HPDE6-E6E7 (cell line): ENCODE measurements at regions not wholly inside any gene's neighbourhood (a gene's known extent, or its start where the extent isn't known, plus 50 kb on each side); places are given as distances from the start of the nearest gene placed in this dataset.

ENCODE experiments used
- DNase-seq: peaks from one replicate; pipeline ENCODE4 v3.0.0; 2011; ENCODE audit warnings: missing footprints; ENCODE audit errors: extremely low spot score

- DNase-seq, result no peak
Measured at GRCh38 chr15:87245592-87245991, 1010.9 kb downstream of the NTRK3 start.

DNA sequence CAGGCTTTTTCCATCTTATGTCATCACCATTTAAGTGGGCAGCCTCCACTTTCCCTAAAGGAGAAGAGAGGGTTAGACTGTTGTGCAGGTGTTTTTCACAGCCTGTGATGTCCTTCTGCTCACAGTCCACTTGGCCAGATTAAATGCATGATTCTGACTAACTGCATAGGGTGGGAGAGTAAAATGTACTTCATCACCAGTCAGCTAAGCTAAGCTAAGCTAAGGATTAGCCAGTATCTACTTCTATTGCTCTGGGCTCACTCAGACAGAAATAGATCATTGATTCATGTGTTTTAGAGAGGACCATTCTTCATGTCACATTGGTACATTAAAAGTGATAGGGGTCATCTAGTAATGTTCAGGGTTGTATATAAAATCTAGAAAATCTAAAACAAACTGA is 1013.1 kb downstream of the NTRK3 start:
- DNase-seq, result no peak

- no peak for DNase-seq
Measured at GRCh38 chr15:87239582-87240230, 1016.8 kb downstream of the NTRK3 start.

GRCh38 chr15:87238451-87239068 is 1018.0 kb downstream of the NTRK3 start:
- DNase-seq, result no peak

DNA sequence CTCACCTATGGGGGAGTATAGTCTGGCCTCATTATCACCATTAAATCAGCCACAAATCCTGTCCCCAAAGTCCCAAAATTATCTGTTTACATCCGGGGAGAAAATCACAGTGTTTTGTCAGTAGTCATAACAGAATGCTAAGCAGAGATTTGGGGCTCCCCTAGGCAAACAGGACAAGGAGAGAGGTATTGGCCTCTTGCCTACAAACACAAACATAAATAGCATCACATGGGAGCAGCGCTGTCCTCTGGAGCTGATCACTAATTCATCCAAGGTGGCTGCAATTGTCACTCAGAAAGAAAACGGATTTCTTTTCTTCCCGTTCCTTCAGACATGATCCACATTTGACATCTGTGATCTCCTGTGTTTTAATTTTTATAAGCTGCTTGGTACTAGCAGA is 1028.1 kb downstream of the NTRK3 start:
- no peak for DNase-seq

GRCh38 chr15:87227846-87228245 is 1028.7 kb downstream of the NTRK3 start:
- no peak for DNase-seq

GRCh38 chr15:87225436-87225835 is 1031.1 kb downstream of the NTRK3 start:
- no peak for DNase-seq

GRCh38 chr15:87224404-87224803 is 1032.1 kb downstream of the NTRK3 start:
- DNase-seq, result no peak

DNA sequence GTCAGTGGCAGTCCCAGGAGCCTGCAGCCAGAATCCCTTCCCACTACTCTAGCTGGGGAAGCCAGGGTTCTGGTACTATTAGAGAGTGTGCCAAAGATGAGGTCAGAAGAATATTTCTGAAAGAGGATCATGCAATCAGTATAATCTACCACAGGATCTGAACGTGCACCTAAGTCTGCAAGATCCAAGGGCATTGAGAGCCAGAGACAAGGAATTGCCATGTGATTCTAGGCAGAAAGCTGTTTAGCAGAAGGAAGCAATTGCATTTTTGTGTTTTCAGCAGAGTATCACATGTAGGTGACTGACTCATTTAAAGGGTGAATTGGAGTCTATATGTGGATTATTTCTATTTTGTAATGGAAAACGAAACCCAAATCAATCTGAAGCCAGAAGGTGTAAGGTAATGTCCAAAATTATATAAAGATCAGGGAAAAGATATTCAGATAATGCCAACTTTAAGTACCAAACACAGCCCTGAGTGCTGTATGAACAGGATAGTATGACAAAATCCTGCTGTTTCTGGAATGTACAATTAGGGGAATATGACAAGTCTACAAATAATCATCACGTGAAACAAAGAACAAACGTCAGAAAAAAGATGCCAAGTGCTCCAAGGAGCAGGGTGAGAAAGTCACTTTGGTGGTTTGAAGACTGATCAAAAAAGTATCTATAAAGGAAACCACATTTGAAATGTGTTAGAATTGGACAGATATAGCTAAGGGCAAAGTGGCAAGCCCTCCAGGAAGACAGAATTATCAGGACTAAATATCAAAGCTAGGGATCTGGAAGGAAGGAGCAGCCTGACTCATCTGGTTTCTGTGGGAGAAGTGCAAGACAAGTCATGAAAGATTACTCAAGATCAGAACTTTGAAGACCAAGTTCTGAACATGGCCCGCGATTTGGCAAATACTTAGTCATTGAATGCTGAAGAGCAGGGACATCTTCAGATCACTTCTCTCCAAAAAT is 1036.6 kb downstream of the NTRK3 start:
- peak; percentile 21 for DNase-seq

- no peak for DNase-seq
Measured at GRCh38 chr15:87215100-87215499, 1041.4 kb downstream of the NTRK3 start.

DNA sequence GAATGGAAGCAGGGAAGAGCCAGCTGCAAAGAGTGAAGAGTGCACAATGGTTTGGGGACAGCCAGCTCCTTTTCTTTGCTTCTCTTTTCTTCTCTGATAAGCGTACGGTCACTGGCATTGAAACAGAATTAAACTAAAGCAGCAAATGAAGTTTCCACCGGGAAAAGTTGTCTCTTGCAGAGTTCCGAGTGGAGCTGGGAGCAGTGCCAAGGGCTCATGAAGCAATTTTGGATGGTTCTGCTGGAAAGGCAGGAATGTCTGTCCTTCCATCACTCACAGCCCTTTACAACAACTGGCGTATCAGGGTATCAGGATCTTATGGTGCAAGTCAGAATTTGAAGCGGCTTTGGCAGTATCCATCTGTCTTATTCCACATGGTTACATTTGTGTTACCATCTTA is 1042.9 kb downstream of the NTRK3 start:
- no peak for DNase-seq

DNA sequence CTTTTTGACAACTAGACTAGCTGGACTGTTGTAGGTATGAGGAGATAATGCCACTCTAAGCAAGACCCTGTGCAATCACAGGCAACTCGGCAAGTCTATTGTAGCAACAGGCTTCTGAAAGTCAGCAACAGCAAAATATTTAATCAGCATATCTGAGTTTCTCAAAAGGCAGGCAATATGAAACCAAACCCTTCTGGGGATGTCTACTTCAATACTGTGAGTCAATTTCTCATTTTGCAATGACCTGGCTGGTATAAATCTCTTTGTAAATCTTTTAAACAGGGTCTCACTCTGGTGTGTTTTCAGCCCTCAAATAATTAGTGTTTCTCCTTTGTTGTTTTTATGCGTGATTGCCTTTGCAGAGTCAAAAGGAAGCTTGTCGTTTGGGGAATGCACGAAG is 1044.5 kb downstream of the NTRK3 start:
- DNase-seq, result no peak

GRCh38 chr15:87211547-87211946 is 1045.0 kb downstream of the NTRK3 start:
- DNase-seq, result no peak

DNA sequence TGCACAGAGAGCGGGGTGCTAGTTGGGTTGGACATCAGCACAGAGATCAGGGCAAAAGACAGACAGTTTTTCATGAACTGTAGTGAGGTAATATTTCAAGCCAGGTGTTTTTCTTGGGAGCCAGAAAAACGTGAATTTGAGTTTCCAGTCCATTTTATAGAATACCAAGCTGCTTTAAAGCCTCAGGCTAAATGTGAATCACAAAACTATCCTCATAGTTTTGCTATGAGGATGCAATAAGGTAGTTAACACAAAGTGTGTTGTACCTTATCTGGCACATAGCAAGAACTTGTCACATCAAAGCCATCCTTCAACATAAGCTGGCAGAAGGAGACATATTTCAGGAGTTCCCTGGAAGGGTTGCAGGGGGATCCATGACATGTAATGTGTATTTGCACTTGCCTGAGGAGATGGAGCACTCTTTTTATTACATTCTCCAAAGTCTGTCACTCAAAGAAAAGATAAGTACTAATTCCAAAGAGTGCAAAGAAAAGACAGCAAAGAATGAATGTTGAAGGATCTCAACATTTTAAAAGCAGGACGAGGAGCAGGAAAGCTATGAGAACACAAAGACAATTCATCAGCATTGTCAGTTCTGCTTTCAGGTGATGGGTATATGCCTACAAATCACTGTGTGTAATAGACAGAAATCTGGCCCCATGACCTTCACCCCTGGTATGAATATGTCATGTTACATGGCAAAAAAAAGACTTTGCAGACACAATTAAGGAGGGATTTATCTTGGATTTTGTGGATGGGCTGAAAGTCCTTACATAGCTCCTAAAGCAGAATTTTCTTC is 1046.4 kb downstream of the NTRK3 start:
- no peak for DNase-seq

DNA sequence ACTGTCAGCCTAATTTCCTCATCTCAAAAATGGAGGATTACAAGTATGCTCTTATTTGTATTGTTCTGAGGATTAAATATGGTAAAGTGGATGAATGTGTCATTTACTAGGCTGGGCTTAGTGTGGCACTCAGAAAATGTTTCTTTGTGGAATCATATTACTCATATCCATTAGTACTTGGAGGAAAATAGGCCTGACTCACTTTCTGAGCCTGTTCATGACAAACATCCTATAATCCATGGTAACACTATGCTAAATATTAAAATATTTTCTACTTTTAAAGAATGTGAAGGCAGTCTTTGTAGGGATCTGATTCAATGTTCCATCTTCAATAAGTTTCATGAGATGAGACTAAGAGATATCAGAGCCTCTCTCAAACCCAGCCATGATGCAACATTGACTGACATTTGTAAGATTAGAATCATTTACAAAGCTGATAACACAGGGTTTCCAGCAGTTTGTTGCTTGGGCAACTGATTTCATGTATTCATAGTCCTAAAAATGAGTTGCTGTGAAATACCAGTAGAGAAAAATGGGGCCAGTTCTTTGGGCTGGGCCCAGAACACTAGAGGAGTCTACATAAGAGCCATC is 1048.5 kb downstream of the NTRK3 start:
- peak; percentile 57 for DNase-seq

GRCh38 chr15:87207251-87207650 is 1049.3 kb downstream of the NTRK3 start:
- DNase-seq, result no peak

DNA sequence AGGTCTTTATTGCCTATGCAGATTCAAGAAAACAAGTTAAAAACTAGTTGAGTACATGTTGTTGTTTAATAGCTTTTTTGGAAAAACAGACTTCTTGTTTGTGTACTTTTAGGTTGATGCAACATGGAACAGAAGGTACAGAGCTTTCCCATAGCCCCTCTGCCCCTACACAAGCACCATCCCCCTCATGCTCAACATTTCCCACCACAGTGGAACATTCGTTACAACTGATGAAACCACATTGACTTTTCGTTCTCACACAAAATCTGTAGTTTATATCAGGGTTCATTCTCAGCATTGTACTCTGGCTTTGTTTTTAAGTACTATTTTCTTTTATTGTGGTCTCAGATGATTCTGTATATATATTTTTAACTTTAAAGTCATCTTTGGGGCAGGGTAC is 1054.6 kb downstream of the NTRK3 start:
- no peak for DNase-seq

DNA sequence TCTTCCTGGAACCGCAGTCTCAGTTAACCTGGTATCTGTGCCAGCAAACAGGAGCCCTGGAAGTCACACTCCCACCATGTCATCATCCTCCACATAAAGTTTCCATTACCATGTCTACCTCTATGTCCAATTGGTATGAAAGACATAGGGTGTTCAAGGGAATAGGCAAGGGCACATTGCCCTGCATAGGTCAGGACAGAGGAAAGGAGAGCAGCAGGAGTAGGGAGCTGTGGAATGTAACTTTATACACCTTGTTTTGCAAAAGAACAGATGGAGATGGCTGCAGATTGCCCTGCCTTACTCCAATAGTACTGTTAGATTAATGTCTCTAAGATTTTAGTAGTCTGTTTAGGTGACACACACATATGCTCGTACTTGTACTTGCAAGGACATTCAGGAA is 1056.4 kb downstream of the NTRK3 start:
- DNase-seq, result no peak

DNA sequence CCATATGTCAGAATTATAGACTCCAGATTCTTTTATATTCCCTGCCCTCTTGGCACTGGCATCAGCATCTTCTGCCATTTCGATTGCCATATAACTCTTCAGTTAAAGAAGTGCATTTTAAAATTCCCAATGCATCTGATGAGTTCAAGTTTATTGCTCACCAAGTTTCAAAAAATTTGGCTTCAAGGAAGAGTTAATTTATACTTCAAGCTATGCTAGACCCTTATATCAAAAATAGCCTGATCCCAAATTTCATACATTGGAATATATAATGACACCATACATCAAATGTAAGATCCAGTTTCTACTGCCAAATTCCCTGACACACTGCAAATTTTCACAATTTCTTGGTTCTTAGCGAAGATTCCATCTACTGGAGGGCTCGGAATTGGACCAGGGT is 1058.6 kb downstream of the NTRK3 start:
- DNase-seq, result no peak

DNA sequence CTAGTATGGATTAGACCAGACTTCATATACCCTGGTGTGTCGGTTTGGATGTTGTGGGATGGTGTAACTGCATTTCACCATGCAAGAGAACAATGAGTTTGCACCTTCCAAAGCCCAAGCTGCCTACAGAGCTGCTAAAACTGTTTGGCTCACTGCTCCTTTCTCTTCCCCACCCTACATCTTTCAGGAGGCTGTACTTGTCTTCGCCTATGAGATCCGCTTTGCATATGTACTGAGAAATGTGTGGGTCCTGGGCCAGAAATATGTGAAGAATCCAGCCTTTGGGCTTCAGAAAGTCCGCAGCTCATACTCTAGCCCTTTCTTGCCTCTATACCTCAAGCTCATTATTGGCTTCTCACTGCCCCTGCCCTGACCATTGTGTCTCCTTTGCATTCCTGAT is 1060.0 kb downstream of the NTRK3 start:
- no peak for DNase-seq

DNA sequence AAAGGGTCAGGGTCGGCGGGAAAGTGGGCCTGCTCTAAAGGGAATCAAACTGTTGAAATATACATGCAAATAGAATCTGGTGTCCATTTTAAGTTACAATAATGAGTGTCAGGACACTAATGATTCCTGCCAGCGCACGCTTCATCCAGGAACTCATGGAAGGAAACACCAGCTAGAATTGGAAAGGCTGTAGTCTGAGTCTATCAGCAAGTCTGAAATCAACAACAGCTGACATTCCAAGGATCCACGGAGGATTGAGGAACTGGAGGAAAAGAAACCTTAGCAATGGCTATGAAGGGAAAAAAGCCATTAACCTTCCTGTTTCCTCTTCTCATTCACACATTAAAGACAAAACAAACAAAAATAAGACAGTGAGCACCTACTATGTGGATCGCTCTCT is 1063.1 kb downstream of the NTRK3 start:
- no peak for DNase-seq

DNA sequence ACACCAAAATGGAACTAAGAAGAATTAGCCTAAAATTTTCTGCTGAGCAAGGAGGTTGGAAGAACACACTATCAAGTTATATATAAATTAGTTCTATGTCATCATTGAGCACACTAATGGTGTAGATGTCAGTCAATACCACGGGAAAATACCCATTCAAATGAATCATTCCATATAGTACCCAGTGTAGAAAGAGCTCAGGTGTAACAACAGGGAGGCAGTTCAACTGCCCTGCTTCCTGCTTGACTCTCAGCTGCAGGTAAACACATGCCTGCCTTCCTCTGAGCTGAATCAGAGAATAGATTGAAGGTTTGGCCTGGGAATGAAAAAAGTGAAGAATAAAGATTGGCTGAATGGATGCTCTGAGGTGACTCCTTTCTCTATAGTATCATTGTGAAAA is 1088.0 kb downstream of the AGBL1 start:
- peak; percentile 76 for DNase-seq
